ENCODE measurements at regions not wholly inside any gene's neighbourhood (a gene's known extent, or its start where the extent isn't known, plus 50 kb on each side); places are given as distances from the start of the nearest gene placed in this dataset.

GRCh38 chr18:77657651-77658298 is 408.1 kb downstream of the GALR1 start:
- TF ChIP-seq CTCF (IDR thresholded peaks at IDR 0.05): no peak
- Histone ChIP-seq H3K36me3 (ENCODE audit: low read depth) (no peaks in the 10 kb centered on the region), H3K9me3 (no peaks in the 10 kb centered on the region), H3K4me3 (no peak overlapping the region), H3K4me1 (ENCODE audit: low read depth) (no peaks in the 10 kb centered on the region)
- DNase-seq (no peak), ATAC-seq (no peak)
- intact Hi-C loops (cut with DNase I, micrococcal nuclease): no loop called here

GRCh38 chr18:77658299-77658662 is 408.6 kb downstream of the GALR1 start:
- ATAC-seq: no peak
- Histone ChIP-seq H3K36me3 (ENCODE audit: low read depth) (no peaks in the 10 kb centered on the region), H3K4me1 (ENCODE audit: low read depth) (no peaks in the 10 kb centered on the region), H3K4me3 (no peak overlapping the region), H3K9me3 (no peaks in the 10 kb centered on the region)
- DNase-seq: no peak
- no peak for TF ChIP-seq CTCF (IDR thresholded peaks at IDR 0.05)
- intact Hi-C loops (cut with DNase I, micrococcal nuclease): no loop called here

GRCh38 chr18:77658751-77659448 is 409.3 kb downstream of the GALR1 start:
- Histone ChIP-seq H3K36me3 (ENCODE audit: low read depth) (no peaks in the 10 kb centered on the region), H3K9me3 (no peaks in the 10 kb centered on the region), H3K4me1 (ENCODE audit: low read depth) (no peaks in the 10 kb centered on the region), H3K4me3 (no peak overlapping the region)
- TF ChIP-seq CTCF (IDR thresholded peaks at IDR 0.05): no peak
- intact Hi-C loops (cut with DNase I, micrococcal nuclease): no loop called here
- ATAC-seq: no peak
- no peak for DNase-seq

- Histone ChIP-seq H3K9me3 (no peaks in the 10 kb centered on the region), H3K4me3 (no peak overlapping the region), H3K36me3 (ENCODE audit: low read depth) (no peaks in the 10 kb centered on the region), H3K4me1 (ENCODE audit: low read depth) (no peaks in the 10 kb centered on the region)
- TF ChIP-seq CTCF (IDR thresholded peaks at IDR 0.05): no peak
- DNase-seq: no peak
- ATAC-seq: no peak
- intact Hi-C loops (cut with DNase I, micrococcal nuclease): no loop called here
Observed at GRCh38 chr18:77666613-77667012, 417.0 kb downstream of the GALR1 start.

- H3K36me3 ChIP-seq (ENCODE audit: low read depth): no peaks in the 10 kb centered on the region
- intact Hi-C loops (cut with DNase I, micrococcal nuclease): no loop called here
- H3K4me3 ChIP-seq: no peak overlapping the region
- DNase-seq: no peak
- TF ChIP-seq CTCF (IDR thresholded peaks at IDR 0.05): no peak
- ATAC-seq: no peak
- no peaks in the 10 kb centered on the region for H3K4me1 ChIP-seq (ENCODE audit: low read depth)
- no peaks in the 10 kb centered on the region for H3K9me3 ChIP-seq
Observed at GRCh38 chr18:77668219-77668618, 418.6 kb downstream of the GALR1 start.
